ENCODE measurements at regions not wholly inside any gene's neighbourhood (a gene's known extent, or its start where the extent isn't known, plus 50 kb on each side); places are given as distances from the start of the nearest gene placed in this dataset.

DNA sequence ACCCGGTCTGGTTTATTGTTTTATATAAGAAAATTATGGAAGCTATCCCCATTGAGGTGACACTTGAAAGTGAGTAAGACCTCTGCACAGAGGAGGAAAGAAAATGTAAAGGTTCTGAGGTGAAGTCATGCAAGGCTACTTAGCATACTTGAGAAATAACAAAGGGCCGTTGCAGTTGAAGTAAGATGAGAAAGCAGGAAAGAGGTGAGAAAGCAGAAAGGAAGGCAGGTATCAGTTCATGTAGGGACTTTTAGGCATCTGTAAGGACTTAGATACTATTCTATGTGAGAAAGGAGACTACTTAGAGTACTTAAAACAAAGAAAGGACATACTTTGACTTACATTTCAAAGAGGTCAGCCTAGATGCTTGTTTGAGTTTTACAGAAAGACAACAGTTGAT, 84.7 kb downstream of the CASP12 start:
- TF ChIP-seq POLR2A (IDR thresholded peaks at IDR 0.05; ENCODE audit: extremely low read depth, insufficient read length) (no peak), CTCF (IDR thresholded peaks at IDR 0.05; ENCODE audit: low read depth, low read length) (no peak)
